Stimulated activated memory B cell treated with anti-CD40 and anti-IgM and Interleukin-4, amounts not matched to agents 10 μg/mL and 1 μg/mL and 100 μg/mL, for 72 hours (primary cell): ENCODE measurements at regions not wholly inside any gene's neighbourhood (a gene's known extent, or its start where the extent isn't known, plus 50 kb on each side); places are given as distances from the start of the nearest gene placed in this dataset.
"Not testable (repeated sequence)": the region's sequence is repeated elsewhere in the genome, so short reads cannot be mapped to it uniquely, and the experiment has no call there.

Experiments used
- ATAC-seq: fragments of 150-1000 bp; cut with Tn5 transposase; 2 replicates; pipeline ENCODE4 v1.10.0; 2021
- H3K27ac Mint-ChIP-seq: one replicate; pipeline ENCODE4 v1.8.0; 2022; ENCODE audit warnings: mild to moderate bottlenecking, mixed read lengths
- H3K27me3 Mint-ChIP-seq: one replicate; pipeline ENCODE4 v1.8.0; 2022; ENCODE audit warnings: mixed read lengths
- H3K36me3 Mint-ChIP-seq: one replicate; pipeline ENCODE4 v1.8.0; 2022; ENCODE audit warnings: mixed read lengths
- H3K4me1 Mint-ChIP-seq: one replicate; pipeline ENCODE4 v1.8.0; 2022; ENCODE audit warnings: mixed read lengths
- H3K4me3 Mint-ChIP-seq: one replicate; pipeline ENCODE4 v1.8.0; 2022; ENCODE audit warnings: mild to moderate bottlenecking, moderate library complexity, mixed read lengths
- H3K9me3 Mint-ChIP-seq: one replicate; pipeline ENCODE4 v1.8.0; 2022; ENCODE audit warnings: mixed read lengths

- H3K36me3 Mint-ChIP-seq, H3K9me3 Mint-ChIP-seq, ATAC-seq, H3K27me3 Mint-ChIP-seq, H3K4me1 Mint-ChIP-seq: not testable (repeated sequence)
- Mint-ChIP-seq H3K27ac (peak overlapping the region; percentile 73), H3K4me3 (peak overlapping the region; percentile 84)
Measured at GRCh38 chr1:187073035-187073560, 244.3 kb downstream of the PLA2G4A start.

- H3K27me3 Mint-ChIP-seq, ATAC-seq, H3K36me3 Mint-ChIP-seq, H3K4me1 Mint-ChIP-seq, H3K9me3 Mint-ChIP-seq, H3K27ac Mint-ChIP-seq: not testable (repeated sequence)
- peak overlapping the region; percentile 84 for H3K4me3 Mint-ChIP-seq
Measured at GRCh38 chr1:187073634-187074245, 245.0 kb downstream of the PLA2G4A start.

- ATAC-seq = no peak
- no peaks in the 10 kb centered on the region for H3K36me3 Mint-ChIP-seq
- H3K27me3 Mint-ChIP-seq = no peaks in the 10 kb centered on the region
- no peak overlapping the region for H3K4me3 Mint-ChIP-seq
- H3K9me3 Mint-ChIP-seq = peaks cover 4% of the 10 kb centered on the region
- no peaks in the 10 kb centered on the region for H3K4me1 Mint-ChIP-seq
- H3K27ac Mint-ChIP-seq = no peak overlapping the region
Measured at GRCh38 chr1:187074445-187075048, 245.8 kb downstream of the PLA2G4A start.

- no peak overlapping the region for H3K4me3 Mint-ChIP-seq
- peaks cover 4% of the 10 kb centered on the region for H3K9me3 Mint-ChIP-seq
- H3K4me1 Mint-ChIP-seq = no peaks in the 10 kb centered on the region
- ATAC-seq = no peak
- no peaks in the 10 kb centered on the region for H3K27me3 Mint-ChIP-seq
- H3K27ac Mint-ChIP-seq = no peak overlapping the region
- H3K36me3 Mint-ChIP-seq = no peaks in the 10 kb centered on the region
Measured at GRCh38 chr1:187076922-187077321, 248.2 kb downstream of the PLA2G4A start.

- H3K27me3 Mint-ChIP-seq = no peaks in the 10 kb centered on the region
- H3K27ac Mint-ChIP-seq = no peak overlapping the region
- no peak for ATAC-seq
- H3K4me1 Mint-ChIP-seq = no peaks in the 10 kb centered on the region
- no peak overlapping the region for H3K4me3 Mint-ChIP-seq
- H3K9me3 Mint-ChIP-seq = peaks cover 4% of the 10 kb centered on the region
- H3K36me3 Mint-ChIP-seq = no peaks in the 10 kb centered on the region
Measured at GRCh38 chr1:187078321-187078720, 249.6 kb downstream of the PLA2G4A start.

- no peaks in the 10 kb centered on the region for H3K27me3 Mint-ChIP-seq
- H3K4me3 Mint-ChIP-seq = no peak overlapping the region
- no peak overlapping the region for H3K27ac Mint-ChIP-seq
- no peaks in the 10 kb centered on the region for H3K36me3 Mint-ChIP-seq
- ATAC-seq = no peak
- H3K9me3 Mint-ChIP-seq = peaks cover 4% of the 10 kb centered on the region
- H3K4me1 Mint-ChIP-seq = no peaks in the 10 kb centered on the region
Measured at GRCh38 chr1:187078916-187079315, 250.2 kb downstream of the PLA2G4A start.

- H3K36me3 Mint-ChIP-seq = no peaks in the 10 kb centered on the region
Measured at GRCh38 chr1:187079330-187079729, 250.6 kb downstream of the PLA2G4A start.

GRCh38 chr1:187091666-187092065, 262.9 kb downstream of the PLA2G4A start:
- peaks cover 5% of the 10 kb centered on the region for H3K9me3 Mint-ChIP-seq
- no peaks in the 10 kb centered on the region for H3K4me1 Mint-ChIP-seq
- no peak for ATAC-seq
- no peak overlapping the region for H3K27ac Mint-ChIP-seq
- no peak overlapping the region for H3K4me3 Mint-ChIP-seq
- no peaks in the 10 kb centered on the region for H3K27me3 Mint-ChIP-seq
- peaks cover 5% of the 10 kb centered on the region for H3K36me3 Mint-ChIP-seq

More at GRCh38 chr1:187079330-187079729, 250.6 kb downstream of the PLA2G4A start:
- Mint-ChIP-seq H3K4me1 (no peaks in the 10 kb centered on the region), H3K27me3 (no peaks in the 10 kb centered on the region), H3K9me3 (peaks cover 4% of the 10 kb centered on the region), H3K27ac (no peak overlapping the region), H3K4me3 (no peak overlapping the region)
- ATAC-seq = no peak

GRCh38 chr1:187092104-187092503, 263.4 kb downstream of the PLA2G4A start:
- Mint-ChIP-seq H3K9me3 (peaks cover 5% of the 10 kb centered on the region), H3K36me3 (peaks cover 5% of the 10 kb centered on the region), H3K27me3 (no peaks in the 10 kb centered on the region), H3K4me3 (no peak overlapping the region), H3K27ac (no peak overlapping the region), H3K4me1 (no peaks in the 10 kb centered on the region)
- no peak for ATAC-seq

GRCh38 chr1:187096689-187097088, 267.9 kb downstream of the PLA2G4A start:
- H3K4me1 Mint-ChIP-seq = no peaks in the 10 kb centered on the region
- peaks cover 3% of the 10 kb centered on the region for H3K9me3 Mint-ChIP-seq
- no peak overlapping the region for H3K27ac Mint-ChIP-seq

GRCh38 chr1:187110351-187110750, 281.6 kb downstream of the PLA2G4A start:
- no peaks in the 10 kb centered on the region for H3K9me3 Mint-ChIP-seq
- H3K4me3 Mint-ChIP-seq = no peak overlapping the region
- no peak for ATAC-seq
- no peaks in the 10 kb centered on the region for H3K27me3 Mint-ChIP-seq
- no peaks in the 10 kb centered on the region for H3K36me3 Mint-ChIP-seq
- H3K27ac Mint-ChIP-seq = no peak overlapping the region
- H3K4me1 Mint-ChIP-seq = no peaks in the 10 kb centered on the region

More at GRCh38 chr1:187096689-187097088, 267.9 kb downstream of the PLA2G4A start:
- no peak overlapping the region for H3K4me3 Mint-ChIP-seq
- H3K27me3 Mint-ChIP-seq = no peaks in the 10 kb centered on the region
- no peak for ATAC-seq
- H3K36me3 Mint-ChIP-seq = no peaks in the 10 kb centered on the region

GRCh38 chr1:187114792-187115191, 286.0 kb downstream of the PLA2G4A start:
- no peaks in the 10 kb centered on the region for H3K27me3 Mint-ChIP-seq

GRCh38 chr1:187121661-187122060, 292.9 kb downstream of the PLA2G4A start:
- ATAC-seq = no peak
- H3K4me1 Mint-ChIP-seq = no peaks in the 10 kb centered on the region
- no peak overlapping the region for H3K27ac Mint-ChIP-seq
- no peak overlapping the region for H3K4me3 Mint-ChIP-seq
- H3K9me3 Mint-ChIP-seq = no peaks in the 10 kb centered on the region
- no peaks in the 10 kb centered on the region for H3K27me3 Mint-ChIP-seq
- no peaks in the 10 kb centered on the region for H3K36me3 Mint-ChIP-seq

More at GRCh38 chr1:187114792-187115191, 286.0 kb downstream of the PLA2G4A start:
- Mint-ChIP-seq H3K4me3 (no peak overlapping the region), H3K27ac (no peak overlapping the region), H3K36me3 (no peaks in the 10 kb centered on the region), H3K9me3 (no peaks in the 10 kb centered on the region), H3K4me1 (no peaks in the 10 kb centered on the region)
- ATAC-seq = no peak

- H3K36me3 Mint-ChIP-seq = no peaks in the 10 kb centered on the region
- no peaks in the 10 kb centered on the region for H3K9me3 Mint-ChIP-seq
- no peak overlapping the region for H3K4me3 Mint-ChIP-seq
- H3K4me1 Mint-ChIP-seq = no peaks in the 10 kb centered on the region
- H3K27me3 Mint-ChIP-seq = no peaks in the 10 kb centered on the region
- no peak for ATAC-seq
- no peak overlapping the region for H3K27ac Mint-ChIP-seq
Measured at GRCh38 chr1:187122566-187122965, 293.8 kb downstream of the PLA2G4A start.

- H3K27ac Mint-ChIP-seq = no peak overlapping the region
- no peaks in the 10 kb centered on the region for H3K9me3 Mint-ChIP-seq
- no peaks in the 10 kb centered on the region for H3K4me1 Mint-ChIP-seq
- H3K36me3 Mint-ChIP-seq = no peaks in the 10 kb centered on the region
- H3K27me3 Mint-ChIP-seq = no peaks in the 10 kb centered on the region
- ATAC-seq = no peak
- no peak overlapping the region for H3K4me3 Mint-ChIP-seq
Measured at GRCh38 chr1:187129132-187129531, 300.4 kb downstream of the PLA2G4A start.

GRCh38 chr1:187143783-187144182, 315.0 kb downstream of the PLA2G4A start:
- Mint-ChIP-seq H3K27ac (no peak overlapping the region), H3K4me3 (no peak overlapping the region), H3K27me3 (no peaks in the 10 kb centered on the region), H3K9me3 (peaks cover 26% of the 10 kb centered on the region), H3K36me3 (no peaks in the 10 kb centered on the region), H3K4me1 (no peaks in the 10 kb centered on the region)
- ATAC-seq = no peak
